ENCODE measurements at regions not wholly inside any gene's neighbourhood (a gene's known extent, or its start where the extent isn't known, plus 50 kb on each side); places are given as distances from the start of the nearest gene placed in this dataset.
"Not testable (repeated sequence)": the region's sequence is repeated elsewhere in the genome, so short reads cannot be mapped to it uniquely, and the experiment has no call there.

GRCh38 chr3:107218864-107219269, 158.4 kb upstream of the CCDC54 start:
- DNase-seq (ENCODE audit: low read depth) = no peak
- H3K4me3 ChIP-seq (ENCODE audit: low read depth, low read length) = no peak overlapping the region
- TF ChIP-seq CTCF (conservative IDR thresholded peaks at IDR 0.05; ENCODE audit: low read depth, low read length) = no peak

- TF ChIP-seq CTCF (conservative IDR thresholded peaks at IDR 0.05; ENCODE audit: low read depth, low read length) = no peak
- no peak for DNase-seq (ENCODE audit: low read depth)
- no peak overlapping the region for H3K4me3 ChIP-seq (ENCODE audit: low read depth, low read length)
Observed at GRCh38 chr3:107220538-107220937, 156.7 kb upstream of the CCDC54 start.

- DNase-seq (ENCODE audit: low read depth) = no peak
- no peak for TF ChIP-seq CTCF (conservative IDR thresholded peaks at IDR 0.05; ENCODE audit: low read depth, low read length)
- no peak overlapping the region for H3K4me3 ChIP-seq (ENCODE audit: low read depth, low read length)
Observed at GRCh38 chr3:107221856-107222255, 155.4 kb upstream of the CCDC54 start.

GRCh38 chr3:107222907-107223306, 154.3 kb upstream of the CCDC54 start:
- no peak overlapping the region for H3K4me3 ChIP-seq (ENCODE audit: low read depth, low read length)
- no peak for DNase-seq (ENCODE audit: low read depth)
- no peak for TF ChIP-seq CTCF (conservative IDR thresholded peaks at IDR 0.05; ENCODE audit: low read depth, low read length)

- DNase-seq (ENCODE audit: low read depth) = no peak
- H3K4me3 ChIP-seq (ENCODE audit: low read depth, low read length) = no peak overlapping the region
- no peak for TF ChIP-seq CTCF (conservative IDR thresholded peaks at IDR 0.05; ENCODE audit: low read depth, low read length)
Observed at GRCh38 chr3:107224026-107224596, 153.1 kb upstream of the CCDC54 start.

- TF ChIP-seq CTCF (conservative IDR thresholded peaks at IDR 0.05; ENCODE audit: low read depth, low read length) = no peak
- DNase-seq (ENCODE audit: low read depth) = no peak
- H3K4me3 ChIP-seq (ENCODE audit: low read depth, low read length) = no peak overlapping the region
Observed at GRCh38 chr3:107227091-107227490, 150.1 kb upstream of the CCDC54 start.

- not testable (repeated sequence) for DNase-seq (ENCODE audit: low read depth); H3K4me3 ChIP-seq (ENCODE audit: low read depth, low read length)
Observed at GRCh38 chr3:107233877-107234276, 143.4 kb upstream of the CCDC54 start.
